DMS153 (cell line): ENCODE measurements at regions not wholly inside any gene's neighbourhood (a gene's known extent, or its start where the extent isn't known, plus 50 kb on each side); places are given as distances from the start of the nearest gene placed in this dataset.

Experiments used
- DNase-seq: peaks from one replicate; lab custom pipeline; 2025; lab: John Stamatoyannopoulos, UW

DNA sequence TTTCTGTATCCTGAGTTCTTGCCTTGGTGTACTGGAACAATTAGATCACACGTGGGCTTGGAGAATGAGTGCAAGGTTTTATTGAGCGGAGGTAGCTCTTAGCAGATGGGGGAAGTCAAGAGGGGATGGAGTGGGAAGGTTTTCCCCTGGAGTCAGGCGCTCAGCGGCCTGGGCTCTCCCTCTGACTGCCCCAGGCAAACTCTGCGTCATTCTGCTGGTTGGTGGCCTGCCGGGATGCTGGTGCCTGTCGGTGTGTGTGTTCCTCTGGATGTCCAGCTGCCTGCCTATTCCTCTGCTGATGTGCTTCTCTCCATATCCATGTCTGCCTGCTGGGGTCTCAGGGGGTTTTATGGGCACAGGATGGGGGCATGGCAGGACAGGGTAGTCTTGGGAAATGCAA lies 111.0 kb downstream of the TRIB2 start:
- DNase-seq: no peak

DNA sequence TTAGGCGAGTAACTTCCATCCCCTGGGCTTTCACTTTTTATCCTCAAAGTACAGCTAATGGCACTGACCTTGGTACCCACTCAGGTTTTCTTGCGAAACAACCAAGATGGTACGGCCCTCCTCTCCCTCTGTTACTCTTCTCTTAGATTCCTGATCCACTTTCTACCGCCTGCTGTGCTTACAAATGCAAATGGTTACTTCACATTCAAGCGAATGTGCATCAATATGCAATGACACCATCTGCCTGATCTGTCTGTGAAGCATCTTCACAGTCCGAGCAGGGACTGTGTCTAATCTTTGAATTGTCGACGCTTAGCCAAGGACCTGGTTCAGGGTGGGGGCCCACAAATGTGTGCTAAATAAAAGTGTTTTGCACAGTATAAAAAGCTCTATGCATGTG lies 112.2 kb downstream of the TRIB2 start:
- no peak for DNase-seq

DNA sequence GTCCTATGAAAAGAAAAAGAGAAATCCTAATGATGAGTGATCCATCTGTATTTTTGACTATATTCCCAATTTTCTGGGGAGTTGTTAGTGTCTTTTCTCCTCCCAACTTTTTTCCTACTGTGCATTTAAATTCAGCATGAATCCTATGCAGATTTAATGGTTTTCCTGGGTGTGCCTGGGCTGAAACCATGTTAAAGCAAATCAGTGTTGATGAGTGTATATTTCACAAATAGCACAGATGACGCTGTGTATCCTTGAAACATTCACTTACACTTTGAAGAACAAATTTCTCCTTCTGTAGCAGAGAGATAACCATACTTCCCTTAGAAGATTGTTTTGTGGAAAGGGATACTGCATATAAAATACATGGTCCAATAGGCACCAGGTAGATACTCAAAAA lies 114.3 kb downstream of the TRIB2 start:
- DNase-seq: no peak

DNA sequence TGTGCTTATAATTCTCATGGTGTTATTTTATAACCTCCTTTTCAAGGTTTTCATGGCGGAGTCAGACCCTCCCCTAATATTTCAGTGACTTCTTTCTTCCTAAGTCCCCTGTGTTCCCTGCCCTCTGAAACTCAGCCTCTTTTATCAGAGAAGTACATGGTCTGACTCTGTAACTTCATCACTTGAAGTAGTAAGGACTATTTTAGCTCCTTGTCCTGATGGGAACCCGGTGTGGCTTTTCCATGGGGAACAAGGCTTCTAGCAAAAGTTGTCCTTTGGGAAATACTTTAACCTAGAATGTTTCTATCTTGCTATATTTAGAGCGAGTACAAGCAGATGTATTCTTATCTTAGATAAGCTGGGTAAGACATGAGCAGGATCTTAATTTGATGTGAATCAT lies 117.5 kb downstream of the TRIB2 start:
- no peak for DNase-seq

DNA sequence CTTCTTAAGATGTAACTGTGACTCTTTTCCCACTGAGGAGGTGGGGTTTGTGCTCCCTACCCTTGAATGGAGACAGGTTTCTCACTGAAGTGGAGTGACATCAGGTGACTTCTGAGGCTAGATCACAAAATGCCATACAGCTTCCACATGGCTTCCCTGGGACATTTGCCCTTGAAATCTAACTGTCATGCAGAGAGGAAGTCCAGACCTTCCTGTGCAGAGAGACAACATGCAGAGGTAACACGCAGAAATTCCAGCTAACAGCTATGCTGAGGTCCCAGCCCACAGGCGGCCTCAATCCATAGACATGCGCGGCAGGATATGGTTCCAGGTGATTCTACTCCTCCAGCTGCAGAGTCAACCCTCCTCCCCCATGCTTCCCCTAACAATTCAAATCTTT lies 119.0 kb downstream of the TRIB2 start:
- DNase-seq: no peak

DNA sequence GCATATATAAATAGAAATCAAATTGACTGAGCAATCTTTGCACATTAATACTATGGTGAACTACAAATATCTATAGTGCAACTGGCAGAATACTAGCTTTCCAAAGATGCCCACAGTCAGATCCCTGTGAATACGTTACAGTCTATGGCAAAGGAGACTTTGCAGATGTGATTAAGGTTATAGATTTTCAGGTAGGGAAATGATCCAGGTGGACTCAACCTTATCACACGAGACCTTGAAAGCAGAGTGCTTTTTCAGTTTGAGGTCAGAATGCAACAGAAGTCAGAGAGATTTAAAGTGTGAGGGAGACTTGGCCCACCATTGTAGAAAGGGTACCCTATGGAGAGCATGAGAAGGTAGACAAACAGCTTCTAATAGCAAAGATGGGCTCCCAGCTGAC lies 122.6 kb downstream of the TRIB2 start:
- DNase-seq: no peak

- DNase-seq: no peak
Measured at GRCh38 chr2:12841021-12841420, 124.3 kb downstream of the TRIB2 start.

DNA sequence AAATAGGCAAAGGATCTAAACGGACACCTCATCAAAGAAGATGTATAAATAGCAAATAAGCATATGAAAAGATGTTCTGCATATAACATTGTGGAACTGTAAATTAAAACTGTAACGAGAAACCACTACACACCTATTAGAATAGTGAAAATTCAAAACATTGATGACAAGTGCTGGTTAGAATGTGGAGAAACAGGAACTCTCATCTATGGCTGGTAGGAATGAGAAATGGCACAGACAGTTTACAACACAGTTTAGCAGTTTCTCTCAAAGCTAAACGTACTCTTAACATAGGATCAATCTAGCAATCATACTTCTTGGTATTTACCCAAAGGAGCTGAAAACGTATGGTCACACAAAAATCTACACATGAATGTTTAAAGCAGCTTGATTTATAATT lies 126.2 kb downstream of the TRIB2 start:
- no peak for DNase-seq

DNA sequence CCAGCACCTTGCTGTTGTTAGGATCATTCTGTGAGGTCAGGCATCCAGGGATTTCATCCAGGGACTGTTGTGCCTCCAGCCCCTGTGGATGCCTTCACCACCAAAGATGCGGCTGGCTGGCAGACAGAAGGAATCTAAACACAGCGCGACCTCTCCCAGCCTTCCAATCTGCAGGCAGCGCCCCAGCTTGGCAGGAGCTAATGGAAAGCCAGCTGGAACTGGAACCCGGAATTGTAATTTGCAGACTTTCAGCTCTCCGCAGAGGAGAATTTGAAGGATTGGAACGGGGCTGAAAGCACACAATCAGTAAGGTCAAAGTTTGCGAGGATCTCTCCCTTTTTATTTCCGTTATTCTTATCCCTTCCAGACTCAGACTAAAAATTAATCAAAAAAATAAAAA lies 127.8 kb downstream of the TRIB2 start:
- no peak for DNase-seq

DNA sequence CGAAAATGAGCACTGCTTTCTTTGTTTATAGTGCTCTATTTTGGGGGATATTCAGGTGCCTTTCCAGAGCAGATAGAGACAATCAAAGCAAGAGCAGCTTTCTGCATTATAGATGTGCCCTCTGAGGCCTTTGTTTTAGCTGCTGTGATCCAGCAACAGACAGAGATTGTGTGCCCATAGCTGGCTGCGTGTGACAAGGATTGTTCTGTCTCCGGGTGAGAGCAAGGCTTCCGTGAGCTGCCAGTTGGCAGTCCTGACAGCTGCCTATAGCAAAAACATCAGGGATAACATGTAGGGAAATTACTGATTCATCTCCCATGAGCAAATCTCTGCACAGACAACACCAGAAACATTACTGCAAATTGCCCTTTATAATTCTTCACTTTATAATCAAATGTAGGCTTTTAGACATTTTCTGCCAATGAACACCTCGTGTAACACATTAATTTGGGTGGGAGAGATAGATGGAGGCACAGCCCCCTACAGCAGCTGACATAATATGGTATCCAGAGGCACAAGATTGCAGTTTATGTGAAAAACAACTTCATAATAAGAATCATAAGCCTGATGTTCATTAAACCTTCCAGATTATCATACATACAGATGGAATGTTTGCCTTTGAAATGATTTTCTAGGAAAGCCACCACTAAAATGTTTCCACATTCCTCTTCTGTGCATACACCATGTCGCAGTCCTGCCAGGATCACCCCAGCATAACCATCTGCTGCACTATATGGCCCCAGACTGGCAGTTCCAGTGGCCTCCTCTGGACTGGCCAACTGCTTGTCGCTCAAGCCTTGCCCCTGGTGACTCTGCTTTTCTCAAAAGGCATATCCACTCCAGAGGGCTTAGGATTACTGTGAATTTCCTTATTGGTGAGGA lies 131.2 kb downstream of the TRIB2 start:
- DNase-seq: no peak

DNA sequence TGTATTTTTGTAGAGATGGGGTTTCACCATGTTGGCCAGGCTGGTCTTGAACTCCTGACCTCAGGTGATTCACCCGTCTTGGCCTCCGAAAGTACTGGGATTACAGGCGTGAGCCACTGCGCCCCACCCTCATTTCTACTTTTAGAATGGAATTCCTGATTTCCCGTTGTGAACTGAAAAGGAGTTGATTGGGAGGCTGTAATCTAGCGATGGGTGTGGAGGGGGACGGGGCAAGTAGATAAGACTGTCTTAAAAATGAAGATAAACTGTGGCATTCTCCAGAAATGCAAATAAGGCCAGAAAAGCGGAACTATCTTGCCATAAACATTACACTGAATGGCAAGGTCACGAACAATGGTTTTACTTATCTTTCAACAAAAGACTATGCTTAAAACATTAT lies 135.4 kb downstream of the TRIB2 start:
- no peak for DNase-seq

DNA sequence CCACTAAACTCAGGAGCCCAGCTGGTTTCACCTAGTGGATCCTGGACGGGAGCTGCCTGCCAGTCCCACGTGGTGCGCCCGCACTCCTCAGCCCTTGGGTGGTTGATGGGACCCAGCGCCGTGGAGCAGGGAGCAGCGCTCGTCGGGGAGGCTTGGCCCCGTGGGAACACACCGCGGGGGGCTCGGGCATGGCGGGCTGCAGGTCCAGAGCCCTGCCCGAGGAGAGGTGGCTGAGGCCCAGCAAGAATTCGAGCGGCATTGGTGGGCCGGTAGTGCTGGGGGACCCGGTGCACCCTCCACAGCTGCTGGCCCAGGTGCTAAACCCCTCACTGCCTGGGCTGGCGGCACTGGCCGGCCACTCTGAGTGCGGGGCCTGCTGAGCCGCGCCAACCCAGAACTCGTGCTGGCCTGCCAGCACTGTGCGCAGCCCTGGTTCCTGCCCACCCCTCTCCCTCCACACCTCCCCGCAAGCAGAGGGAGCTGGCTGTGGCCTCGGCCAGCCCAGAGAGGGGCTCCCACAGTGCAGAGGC lies 137.3 kb downstream of the TRIB2 start:
- DNase-seq: no peak

DNA sequence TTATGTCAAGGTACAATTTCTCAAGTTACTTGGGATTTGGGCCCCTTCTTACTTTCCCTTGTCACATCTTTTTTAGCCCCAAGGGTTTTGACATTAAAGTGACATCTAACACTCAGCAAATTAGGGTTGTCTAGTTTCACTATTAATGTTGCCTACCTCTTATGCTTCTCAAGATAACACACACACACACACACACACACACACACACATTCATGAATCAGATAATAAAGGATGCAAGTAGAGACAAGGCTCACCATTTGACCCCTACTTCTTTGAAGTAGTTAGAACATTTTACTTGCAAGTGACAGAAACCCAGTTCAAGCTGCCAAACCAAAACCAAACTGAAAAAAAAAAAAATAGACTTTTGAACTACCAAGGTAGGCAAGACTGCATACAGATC lies 138.8 kb downstream of the TRIB2 start:
- no peak for DNase-seq

- no peak for DNase-seq
Measured at GRCh38 chr2:12856934-12857601, 140.3 kb downstream of the TRIB2 start.

GRCh38 chr2:12857891-12858290 lies 141.2 kb downstream of the TRIB2 start:
- DNase-seq: no peak

DNA sequence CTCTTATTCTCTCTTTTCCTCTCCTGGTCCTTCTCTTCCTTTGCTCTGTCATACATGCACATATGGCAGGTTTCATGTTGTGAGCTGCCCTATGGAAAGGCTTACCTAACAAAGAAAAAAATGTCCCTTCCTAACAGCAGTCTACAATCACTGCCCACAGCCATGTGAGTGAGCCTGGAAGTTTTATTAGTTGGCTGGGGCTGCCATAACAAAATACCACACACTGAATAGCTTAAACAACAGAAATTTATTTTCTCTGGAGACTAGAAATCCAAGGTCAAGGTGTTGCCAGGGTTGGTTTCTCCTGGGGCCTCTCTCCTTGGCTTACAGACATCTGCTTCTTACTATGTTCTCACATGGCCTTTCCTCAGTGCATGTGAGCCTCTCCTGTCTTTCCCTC lies 142.1 kb downstream of the TRIB2 start:
- DNase-seq: no peak

GRCh38 chr2:12861344-12861930 lies 144.7 kb downstream of the TRIB2 start:
- no peak for DNase-seq

DNA sequence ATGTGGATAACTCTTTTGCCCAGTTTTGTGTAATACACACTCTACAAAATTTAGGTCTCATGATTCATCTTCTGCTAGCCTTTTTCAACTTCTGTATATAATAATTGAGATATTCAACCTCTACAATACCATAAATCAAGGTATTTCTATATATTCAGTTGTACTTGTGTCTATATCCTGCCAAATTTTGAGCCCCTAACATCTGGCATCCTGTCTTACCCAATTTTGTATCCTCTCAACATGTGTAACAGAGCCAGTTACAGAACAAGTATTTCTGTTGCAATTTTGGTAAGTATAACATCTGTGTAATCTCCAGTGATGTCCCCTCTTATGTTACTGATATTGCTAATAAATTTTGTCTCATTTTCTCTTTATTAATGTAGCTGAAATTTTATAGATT lies 145.8 kb downstream of the TRIB2 start:
- no peak for DNase-seq

DNA sequence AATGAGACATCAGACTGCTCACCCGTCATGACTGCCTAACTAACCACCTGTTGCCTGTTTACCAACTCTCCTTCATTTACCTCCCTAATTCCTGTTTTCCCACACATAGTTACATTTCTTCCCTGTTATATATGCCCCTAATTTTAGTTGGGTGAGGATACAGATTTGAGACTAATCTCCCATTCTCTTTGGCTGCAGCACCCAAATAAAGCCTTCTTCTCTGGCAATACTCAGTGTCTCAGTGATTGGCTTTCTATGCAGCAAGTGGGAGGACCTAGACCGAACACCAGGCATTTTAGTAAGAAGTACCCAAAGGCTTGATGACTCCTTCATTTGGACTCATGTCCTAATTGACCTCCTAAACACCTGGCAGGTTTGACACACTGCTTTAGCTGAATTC lies 147.2 kb downstream of the TRIB2 start:
- DNase-seq: no peak

DNA sequence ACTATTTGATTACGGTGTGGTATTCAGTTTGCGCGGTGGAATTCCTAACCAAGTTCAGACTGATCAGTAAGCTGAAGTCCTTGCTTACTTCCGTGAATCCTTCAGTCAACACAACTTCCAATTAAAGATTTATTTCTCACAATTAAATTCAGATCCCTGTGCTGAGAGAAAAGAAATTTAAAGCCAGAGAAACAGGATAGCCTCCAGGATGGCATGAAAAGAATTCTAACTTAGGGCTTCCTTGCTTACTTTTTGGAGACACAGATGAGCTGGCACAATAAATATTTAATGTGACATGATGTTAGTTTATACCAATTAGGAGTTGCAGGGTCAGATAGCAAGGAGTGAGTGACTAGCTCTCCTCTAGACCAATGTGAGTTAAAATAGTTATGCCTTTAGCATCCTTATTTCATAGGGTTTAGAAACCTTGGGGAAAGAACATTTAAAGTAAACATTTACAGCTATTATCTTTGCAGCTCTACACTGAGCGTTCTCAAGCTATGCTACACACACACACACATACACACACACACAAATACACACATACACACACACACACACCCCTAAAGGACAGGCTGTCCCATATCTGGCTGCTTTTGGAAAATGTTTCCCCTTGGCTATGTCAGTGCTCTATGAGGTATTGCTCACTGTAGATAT lies 151.0 kb downstream of the TRIB2 start:
- no peak for DNase-seq

GRCh38 chr2:12870692-12871091 lies 154.0 kb downstream of the TRIB2 start:
- DNase-seq: no peak

DNA sequence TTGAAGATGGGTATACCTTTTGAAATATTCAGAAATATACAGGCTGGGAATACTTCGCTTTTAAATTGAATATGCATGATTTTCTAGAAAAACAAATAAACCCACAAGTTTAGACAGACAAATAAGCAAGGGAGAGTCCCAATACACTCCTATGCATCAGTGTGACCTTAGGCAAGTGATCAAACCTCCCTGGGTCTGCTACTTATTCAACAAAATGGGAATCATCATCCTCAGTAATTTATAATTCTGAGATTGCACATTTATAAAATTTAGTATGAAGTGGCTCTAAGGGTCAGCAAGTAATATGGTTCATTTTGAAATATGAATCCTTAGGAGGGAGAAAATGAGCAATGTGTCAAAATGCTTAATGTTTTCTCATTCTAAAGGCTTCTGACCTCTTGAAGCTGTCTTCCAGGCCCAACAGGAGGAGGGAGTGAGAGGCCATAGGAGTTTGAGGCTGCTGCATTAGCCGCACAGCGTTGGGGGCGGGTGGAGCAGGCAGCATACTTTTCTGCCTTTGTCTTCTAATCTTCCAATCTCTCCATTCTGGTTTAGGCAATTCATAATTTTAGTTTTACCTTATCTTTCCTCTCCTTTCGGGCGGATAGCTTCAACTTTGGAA lies 155.1 kb downstream of the TRIB2 start:
- no peak for DNase-seq
